Gastrocnemius medialis (tissue), 4 donors: ENCODE measurements at regions not wholly inside any gene's neighbourhood (a gene's known extent, or its start where the extent isn't known, plus 50 kb on each side); places are given as distances from the start of the nearest gene placed in this dataset.

ENCODE experiments used
- ATAC-seq, 2 donors: fragments of 150-250 bp; one replicate each; pipeline ENCODE4 v1.9.1; 2016
- DNase-seq, 2 donors: peaks; one replicate each; pipeline ENCODE4 v3.0.0-alpha.2; 2019
- H3K27ac ChIP-seq, 4 donors: fragments of 200-600 bp; sonication (generic); 1 replicate in 1 of 4; 2 replicates in 3 of 4; pipeline ENCODE4 v1.5.1; 2016 to 2018; ENCODE audit warnings: mild to moderate bottlenecking in 2 of 4, moderate library complexity in 1 of 4
- H3K27me3 ChIP-seq, 3 donors: fragments of 200-600 bp; sonication (generic) in 2 of 3; 1 replicate in 1 of 3; 2 replicates in 2 of 3; pipeline versions ENCODE4 v1.5.1 to v1.6.0; 2016 to 2019; ENCODE audit warnings: mild to moderate bottlenecking in 1 of 3, moderate library complexity in 1 of 3
- H3K36me3 ChIP-seq, 2 donors: fragments of 200-600 bp; sonication (generic) in 1 of 2; one replicate each; pipeline ENCODE4 v1.5.1; 2017 to 2018
- H3K4me1 ChIP-seq, 2 donors: fragments of 200-600 bp; sonication (generic) in 1 of 2; one replicate each; pipeline ENCODE4 v1.5.1; 2016 to 2017; ENCODE audit warnings: mild to moderate bottlenecking in 2 of 2
- H3K4me3 ChIP-seq, 4 donors: fragments of 200-600 bp; sonication (generic) in 3 of 4; 1 replicate in 1 of 4; 2 replicates in 3 of 4; pipeline ENCODE4 v1.5.1; 2016 to 2019; ENCODE audit warnings: mild to moderate bottlenecking in 2 of 4
- H3K9me3 ChIP-seq, 3 donors: fragments of 200-600 bp; sonication (generic) in 2 of 3; 1 replicate in 1 of 3; 2 replicates in 2 of 3; pipeline ENCODE4 v1.5.1; 2016 to 2019
- POLR2A ChIP-seq, 2 donors: fragments of 450-650 bp; IDR thresholded peaks; one replicate each; pipeline ENCODE4 v1.6.1; 2017; ENCODE audit warnings: antibody characterized with exemption in 2 of 2, mild to moderate bottlenecking in 2 of 2, moderate library complexity in 2 of 2
- in situ Hi-C, 4 donors: fragments of 200-750 bp; cut with MboI; loops; one replicate each; pipeline versions ENCODE4 v1.15.0 to v1.8.0; 2017; ENCODE audit warnings: low sequenced_read_pairs in 4 of 4
- intact Hi-C: fragments of 100-400 bp; cut with DNase I; formaldehyde crosslinking; loops from one replicate; pipeline ENCODE4 v1.15.1; 2023; ENCODE audit warnings: low total_unique reads
- TF ChIP-seq, protein P1 (sequence below), 5 experiments: fragments of 450-650 bp in 3 of 5; fragments of 200-600 bp in 2 of 5; sonication (generic) in 2 of 5; IDR thresholded peaks in 4 of 5; conservative IDR thresholded peaks in 1 of 5; 1 replicate in 4 of 5; 2 replicates in 1 of 5; pipeline ENCODE4 v1.5.1; 2016 to 2019; ENCODE audit warnings: antibody characterized with exemption in 5 of 5, mild to moderate bottlenecking in 3 of 5, moderate library complexity in 3 of 5

DNA sequence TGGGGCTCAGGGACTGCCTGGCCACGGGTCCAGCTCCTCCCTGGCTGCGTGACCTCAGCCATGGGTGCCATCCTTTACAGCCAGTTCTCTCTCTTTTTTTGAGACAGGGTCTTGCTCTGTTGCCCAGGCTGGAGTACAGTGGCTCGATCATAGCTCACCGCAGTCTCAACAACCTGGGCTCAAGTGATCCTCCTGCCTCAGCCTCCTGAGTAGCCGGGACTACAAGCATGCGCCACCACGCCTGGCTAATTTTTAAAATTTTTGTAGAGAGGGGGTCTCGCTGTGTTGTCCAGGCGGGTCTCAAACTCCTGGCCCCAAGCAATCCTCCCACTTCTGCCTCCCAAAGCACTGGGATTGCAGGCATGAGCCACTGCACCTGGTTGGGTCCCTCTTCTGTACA lies 75.4 kb downstream of the PTPRS start:
- Histone ChIP-seq H3K27me3 (no peaks in the 10 kb centered on the region), H3K36me3 (no peaks in the 10 kb centered on the region), H3K4me3 (no peak overlapping the region), H3K27ac (no peak overlapping the region), H3K4me1 (no peaks in the 10 kb centered on the region), H3K9me3 (no peaks in the 10 kb centered on the region)
- no peak for TF ChIP-seq POLR2A (IDR thresholded peaks at IDR 0.05)
- TF ChIP-seq, protein P1, sequence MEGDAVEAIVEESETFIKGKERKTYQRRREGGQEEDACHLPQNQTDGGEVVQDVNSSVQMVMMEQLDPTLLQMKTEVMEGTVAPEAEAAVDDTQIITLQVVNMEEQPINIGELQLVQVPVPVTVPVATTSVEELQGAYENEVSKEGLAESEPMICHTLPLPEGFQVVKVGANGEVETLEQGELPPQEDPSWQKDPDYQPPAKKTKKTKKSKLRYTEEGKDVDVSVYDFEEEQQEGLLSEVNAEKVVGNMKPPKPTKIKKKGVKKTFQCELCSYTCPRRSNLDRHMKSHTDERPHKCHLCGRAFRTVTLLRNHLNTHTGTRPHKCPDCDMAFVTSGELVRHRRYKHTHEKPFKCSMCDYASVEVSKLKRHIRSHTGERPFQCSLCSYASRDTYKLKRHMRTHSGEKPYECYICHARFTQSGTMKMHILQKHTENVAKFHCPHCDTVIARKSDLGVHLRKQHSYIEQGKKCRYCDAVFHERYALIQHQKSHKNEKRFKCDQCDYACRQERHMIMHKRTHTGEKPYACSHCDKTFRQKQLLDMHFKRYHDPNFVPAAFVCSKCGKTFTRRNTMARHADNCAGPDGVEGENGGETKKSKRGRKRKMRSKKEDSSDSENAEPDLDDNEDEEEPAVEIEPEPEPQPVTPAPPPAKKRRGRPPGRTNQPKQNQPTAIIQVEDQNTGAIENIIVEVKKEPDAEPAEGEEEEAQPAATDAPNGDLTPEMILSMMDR (IDR thresholded peaks at IDR 0.05 in 4 of 5, conservative IDR thresholded peaks at IDR 0.05 in 1 of 5) = no peak
- no peak for ATAC-seq
- no peak for DNase-seq
- in situ Hi-C loops (no loop called here), intact Hi-C loops (no loop called here)

GRCh38 chr19:5264453-5264852 lies 76.2 kb downstream of the PTPRS start:
- TF ChIP-seq, protein P1 (IDR thresholded peaks at IDR 0.05 in 4 of 5, conservative IDR thresholded peaks at IDR 0.05 in 1 of 5) = no peak
- no peak for TF ChIP-seq POLR2A (IDR thresholded peaks at IDR 0.05)
- H3K4me1 ChIP-seq = no peaks in the 10 kb centered on the region
- intact Hi-C loops (no loop called here), in situ Hi-C loops (no loop called here)
- DNase-seq = no peak
- no peak for ATAC-seq
- H3K27ac ChIP-seq = no peak overlapping the region
- no peak overlapping the region for H3K4me3 ChIP-seq
- H3K27me3 ChIP-seq = no peaks in the 10 kb centered on the region
- H3K36me3 ChIP-seq = no peaks in the 10 kb centered on the region
- no peaks in the 10 kb centered on the region for H3K9me3 ChIP-seq

GRCh38 chr19:5263615-5264014 lies 77.0 kb downstream of the PTPRS start:
- intact Hi-C loops = no loop called here
- H3K27ac ChIP-seq = no peak overlapping the region
- H3K27me3 ChIP-seq = no peaks in the 10 kb centered on the region
- DNase-seq (no peak), ATAC-seq (no peak)
- TF ChIP-seq, protein P1 (IDR thresholded peaks at IDR 0.05 in 4 of 5, conservative IDR thresholded peaks at IDR 0.05 in 1 of 5) = no peak
- TF ChIP-seq POLR2A (IDR thresholded peaks at IDR 0.05) = no peak
- H3K9me3 ChIP-seq = no peaks in the 10 kb centered on the region
- no peaks in the 10 kb centered on the region for H3K4me1 ChIP-seq
- no peaks in the 10 kb centered on the region for H3K36me3 ChIP-seq
- no peak overlapping the region for H3K4me3 ChIP-seq
- in situ Hi-C loops = no loop called here

- TF ChIP-seq, protein P1 (IDR thresholded peaks at IDR 0.05 in 4 of 5, conservative IDR thresholded peaks at IDR 0.05 in 1 of 5) = no peak
- TF ChIP-seq POLR2A (IDR thresholded peaks at IDR 0.05) = no peak
- intact Hi-C loops = no loop called here
- H3K4me3 ChIP-seq = no peak overlapping the region
- peaks cover 0 to 7% of the 10 kb centered on the region in 2 donors for H3K36me3 ChIP-seq
- H3K27ac ChIP-seq = no peak overlapping the region
- H3K27me3 ChIP-seq = no peaks in the 10 kb centered on the region
- in situ Hi-C loops = no loop called here
- ATAC-seq (no peak), DNase-seq (no peak)
- H3K4me1 ChIP-seq = no peaks in the 10 kb centered on the region
- H3K9me3 ChIP-seq = no peaks in the 10 kb centered on the region
These were observed 77.9 kb downstream of the PTPRS start for GRCh38 chr19:5262721-5263120.

DNA sequence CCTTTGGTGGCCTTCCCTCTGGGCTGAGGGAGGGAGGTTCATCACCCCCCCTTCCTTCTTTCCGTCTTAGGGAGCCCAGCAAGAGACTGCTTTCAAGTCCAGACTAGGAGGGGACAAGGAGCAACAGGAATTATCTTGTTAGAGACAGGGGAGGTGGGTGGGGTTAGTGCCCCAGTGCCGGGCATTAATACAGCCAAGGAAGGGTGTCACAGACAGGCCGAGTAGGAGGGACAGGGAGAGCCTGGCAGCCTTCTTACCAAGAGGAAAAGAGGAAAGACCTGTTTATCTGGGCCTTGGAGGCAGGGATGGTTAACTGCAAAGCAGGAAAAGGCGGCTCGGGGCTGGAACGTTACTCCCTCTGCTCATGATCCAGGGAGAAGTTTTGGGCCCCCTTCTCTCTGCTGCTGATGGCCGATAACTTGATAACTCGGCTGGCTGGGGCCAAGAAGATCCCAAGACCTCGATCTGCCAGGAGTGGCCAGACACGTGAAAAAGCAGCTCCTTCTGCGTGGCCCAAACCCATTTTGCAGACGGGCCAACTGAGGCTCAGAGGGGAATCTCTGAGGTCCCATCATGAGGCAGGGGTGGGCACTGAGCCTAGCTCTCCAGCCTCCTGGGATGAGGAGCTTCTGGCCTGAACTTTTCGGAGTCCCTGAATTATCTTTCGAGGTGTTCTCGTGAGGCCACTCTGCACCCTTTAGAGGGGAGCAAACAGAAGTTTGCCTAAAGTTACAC lies 79.3 kb downstream of the PTPRS start:
- ATAC-seq (no peak), DNase-seq (no peak)
- TF ChIP-seq, protein P1 (IDR thresholded peaks at IDR 0.05 in 4 of 5, conservative IDR thresholded peaks at IDR 0.05 in 1 of 5) = no peak
- TF ChIP-seq POLR2A (IDR thresholded peaks at IDR 0.05) = no peak
- Histone ChIP-seq H3K27me3 (no peaks in the 10 kb centered on the region), H3K4me3 (no peak overlapping the region), H3K9me3 (no peaks in the 10 kb centered on the region), H3K27ac (no peak overlapping the region), H3K36me3 (peaks cover 0 to 21% of the 10 kb centered on the region in 2 donors), H3K4me1 (no peaks in the 10 kb centered on the region)
- in situ Hi-C loops (no loop called here), intact Hi-C loops (no loop called here)
